ENCODE measurements at regions not wholly inside any gene's neighbourhood (a gene's known extent, or its start where the extent isn't known, plus 50 kb on each side); places are given as distances from the start of the nearest gene placed in this dataset.

DNA sequence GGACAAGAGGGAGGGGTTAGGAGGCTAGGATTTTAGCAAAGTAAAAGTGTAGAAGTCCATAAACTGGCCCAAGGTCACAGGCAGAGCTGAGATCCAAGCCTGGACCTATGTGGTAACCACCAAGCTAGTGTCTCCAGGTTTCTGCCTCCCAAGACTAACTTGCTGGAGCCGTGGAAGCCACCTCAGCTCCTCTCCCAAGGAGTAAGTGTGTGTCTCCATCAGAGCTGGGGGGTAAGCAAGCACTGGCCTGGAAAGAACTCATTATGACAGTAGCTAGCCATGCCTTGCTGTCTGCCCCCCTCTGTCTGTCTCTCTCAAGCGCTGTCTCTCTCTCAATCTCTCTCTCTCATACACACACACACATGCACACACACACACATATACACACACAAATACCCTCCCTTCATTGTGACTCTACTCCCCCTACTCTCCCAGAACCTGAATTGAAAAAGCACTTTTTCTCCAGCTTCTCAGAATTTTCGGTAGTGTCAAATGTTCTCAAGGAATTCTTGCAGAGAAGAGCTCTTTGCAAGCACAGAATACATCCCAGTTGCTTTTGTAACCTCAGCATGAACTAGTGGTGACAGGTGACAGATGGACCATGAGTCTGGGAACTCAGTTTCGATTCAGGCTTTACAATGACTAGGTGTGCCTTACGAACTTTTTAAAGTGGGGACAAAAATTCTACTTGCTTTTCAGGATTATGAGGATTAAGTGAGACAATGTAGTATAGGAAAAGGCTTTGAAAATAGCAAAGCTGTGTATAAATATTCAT is 238.0 kb upstream of the FGGY start:
- Histone ChIP-seq H3K4me1 (ENCODE audit: insufficient read depth) (peaks cover 36% of the 10 kb centered on the region), H3K27ac (no peak overlapping the region)

GRCh38 chr1:59061876-59062275 is 235.0 kb upstream of the FGGY start:
- no peaks in the 10 kb centered on the region for H3K36me3 ChIP-seq (replicated peaks; ENCODE audit: insufficient read depth, low read depth)
- H2AFZ ChIP-seq = peak overlapping the region; percentile 37
- H3K4me1 ChIP-seq (ENCODE audit: insufficient read depth) = peaks cover 24% of the 10 kb centered on the region
- 59% methylated on average over 2 of the region's 2 CpGs for WGBS (ENCODE audit: low lambda C conversion rate, missing lambda C conversion rate)
- TF ChIP-seq, protein P1, sequence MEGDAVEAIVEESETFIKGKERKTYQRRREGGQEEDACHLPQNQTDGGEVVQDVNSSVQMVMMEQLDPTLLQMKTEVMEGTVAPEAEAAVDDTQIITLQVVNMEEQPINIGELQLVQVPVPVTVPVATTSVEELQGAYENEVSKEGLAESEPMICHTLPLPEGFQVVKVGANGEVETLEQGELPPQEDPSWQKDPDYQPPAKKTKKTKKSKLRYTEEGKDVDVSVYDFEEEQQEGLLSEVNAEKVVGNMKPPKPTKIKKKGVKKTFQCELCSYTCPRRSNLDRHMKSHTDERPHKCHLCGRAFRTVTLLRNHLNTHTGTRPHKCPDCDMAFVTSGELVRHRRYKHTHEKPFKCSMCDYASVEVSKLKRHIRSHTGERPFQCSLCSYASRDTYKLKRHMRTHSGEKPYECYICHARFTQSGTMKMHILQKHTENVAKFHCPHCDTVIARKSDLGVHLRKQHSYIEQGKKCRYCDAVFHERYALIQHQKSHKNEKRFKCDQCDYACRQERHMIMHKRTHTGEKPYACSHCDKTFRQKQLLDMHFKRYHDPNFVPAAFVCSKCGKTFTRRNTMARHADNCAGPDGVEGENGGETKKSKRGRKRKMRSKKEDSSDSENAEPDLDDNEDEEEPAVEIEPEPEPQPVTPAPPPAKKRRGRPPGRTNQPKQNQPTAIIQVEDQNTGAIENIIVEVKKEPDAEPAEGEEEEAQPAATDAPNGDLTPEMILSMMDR (IDR thresholded peaks at IDR 0.05; ENCODE audit: poor library complexity) = no peak
- TF ChIP-seq EZH2 (IDR thresholded peaks at IDR 0.05; ENCODE audit: borderline replicate concordance) (no peak), EZH2phosphoT487 (IDR thresholded peaks at IDR 0.05; ENCODE audit: low read depth, severe bottlenecking, unreplicated experiment) (no peak)
- H3K9me2 ChIP-seq (replicated peaks; ENCODE audit: insufficient read depth) = no peaks in the 10 kb centered on the region
- no peaks in the 10 kb centered on the region for H3K27me3 ChIP-seq
- peak; percentile 72 for DNase-seq (ENCODE audit: low spot score)
- no peak overlapping the region for H3K4me3 ChIP-seq
- peak overlapping the region; percentile 71 for H3K27ac ChIP-seq
- no peaks in the 10 kb centered on the region for H4K20me1 ChIP-seq (ENCODE audit: insufficient read depth, poor library complexity, severe bottlenecking)
- H3K4me2 ChIP-seq = peak overlapping the region; percentile 43
- H3K79me2 ChIP-seq = no peaks in the 10 kb centered on the region
- no peaks in the 10 kb centered on the region for H3K9me3 ChIP-seq (ENCODE audit: low read depth)

More for the DNA sequence above, 238.0 kb upstream of the FGGY start:
- no peaks in the 10 kb centered on the region for H3K9me2 ChIP-seq (replicated peaks; ENCODE audit: insufficient read depth)
- H3K27me3 ChIP-seq = no peaks in the 10 kb centered on the region
- H3K4me2 ChIP-seq = no peak overlapping the region
- TF ChIP-seq EZH2 (IDR thresholded peaks at IDR 0.05; ENCODE audit: borderline replicate concordance) (no peak), EZH2phosphoT487 (IDR thresholded peaks at IDR 0.05; ENCODE audit: low read depth, severe bottlenecking, unreplicated experiment) (no peak)
- TF ChIP-seq, protein P1 (IDR thresholded peaks at IDR 0.05; ENCODE audit: poor library complexity) = no peak
- no peak for DNase-seq (ENCODE audit: low spot score)
- no peaks in the 10 kb centered on the region for H3K36me3 ChIP-seq (replicated peaks; ENCODE audit: insufficient read depth, low read depth)
- no peak overlapping the region for H3K4me3 ChIP-seq
- H2AFZ ChIP-seq = no peak overlapping the region
- no peaks in the 10 kb centered on the region for H3K79me2 ChIP-seq
- WGBS (ENCODE audit: low lambda C conversion rate, missing lambda C conversion rate) = 86% methylated on average over 5 of the region's 5 CpGs
- H4K20me1 ChIP-seq (ENCODE audit: insufficient read depth, poor library complexity, severe bottlenecking) = no peaks in the 10 kb centered on the region
- no peaks in the 10 kb centered on the region for H3K9me3 ChIP-seq (ENCODE audit: low read depth)

DNA sequence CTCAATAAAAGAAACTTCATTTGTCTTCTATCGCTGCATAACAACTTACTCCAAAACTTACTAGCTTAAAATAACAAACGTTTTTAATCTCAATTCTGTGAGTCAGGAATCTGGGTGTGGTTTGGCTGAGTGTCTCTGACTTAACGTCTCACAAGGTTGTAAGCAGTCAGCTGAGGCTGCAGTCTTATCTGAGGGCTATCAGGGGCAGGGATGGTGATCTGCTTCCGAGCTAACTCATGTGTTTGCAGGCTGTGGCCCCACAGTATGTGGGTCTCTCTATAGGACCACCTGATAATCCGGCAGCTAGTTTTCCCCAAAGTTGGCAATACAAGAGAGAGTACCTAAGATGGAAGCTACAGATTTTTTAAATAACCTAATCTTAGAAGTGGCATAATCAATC is 234.2 kb upstream of the FGGY start:
- 42% methylated on average over 5 of the region's 5 CpGs for WGBS (ENCODE audit: low lambda C conversion rate, missing lambda C conversion rate)
- H3K9me3 ChIP-seq (ENCODE audit: low read depth) = no peaks in the 10 kb centered on the region

More for the DNA sequence above, 234.2 kb upstream of the FGGY start:
- no peak overlapping the region for H2AFZ ChIP-seq
- TF ChIP-seq, protein P1 (IDR thresholded peaks at IDR 0.05; ENCODE audit: poor library complexity) = no peak
- TF ChIP-seq EZH2phosphoT487 (IDR thresholded peaks at IDR 0.05; ENCODE audit: low read depth, severe bottlenecking, unreplicated experiment) (no peak), EZH2 (IDR thresholded peaks at IDR 0.05; ENCODE audit: borderline replicate concordance) (no peak)
- no peak overlapping the region for H3K4me3 ChIP-seq
- no peaks in the 10 kb centered on the region for H3K36me3 ChIP-seq (replicated peaks; ENCODE audit: insufficient read depth, low read depth)
- no peaks in the 10 kb centered on the region for H3K9me2 ChIP-seq (replicated peaks; ENCODE audit: insufficient read depth)
- peak; percentile 54 for DNase-seq (ENCODE audit: low spot score)
- peaks cover 18% of the 10 kb centered on the region for H3K4me1 ChIP-seq (ENCODE audit: insufficient read depth)
- H3K27ac ChIP-seq = peak overlapping the region; percentile 71
- no peaks in the 10 kb centered on the region for H3K79me2 ChIP-seq
- H3K4me2 ChIP-seq = peak overlapping the region; percentile 43
- no peaks in the 10 kb centered on the region for H4K20me1 ChIP-seq (ENCODE audit: insufficient read depth, poor library complexity, severe bottlenecking)
- no peaks in the 10 kb centered on the region for H3K27me3 ChIP-seq

Measured in hepatocyte (in vitro differentiated cells).